Sigmoid colon (tissue), 3 donors: ENCODE measurements at regions not wholly inside any gene's neighbourhood (a gene's known extent, or its start where the extent isn't known, plus 50 kb on each side); places are given as distances from the start of the nearest gene placed in this dataset.

ENCODE experiments used
- POLR2A ChIP-seq, 2 donors: fragments of 450-650 bp; IDR thresholded peaks; one replicate each; pipeline ENCODE4 v1.6.1; 2016; ENCODE audit warnings: antibody characterized with exemption in 2 of 2, mild to moderate bottlenecking in 2 of 2, moderate library complexity in 2 of 2
- TF ChIP-seq, protein P1 (sequence below), 4 experiments: fragments of 450-650 bp in 3 of 4; fragments of 200-600 bp in 1 of 4; IDR thresholded peaks; one replicate each; pipeline ENCODE4 v1.5.1; 2016 to 2019; ENCODE audit warnings: antibody characterized with exemption in 4 of 4, mild to moderate bottlenecking in 3 of 4, moderate library complexity in 2 of 4

DNA sequence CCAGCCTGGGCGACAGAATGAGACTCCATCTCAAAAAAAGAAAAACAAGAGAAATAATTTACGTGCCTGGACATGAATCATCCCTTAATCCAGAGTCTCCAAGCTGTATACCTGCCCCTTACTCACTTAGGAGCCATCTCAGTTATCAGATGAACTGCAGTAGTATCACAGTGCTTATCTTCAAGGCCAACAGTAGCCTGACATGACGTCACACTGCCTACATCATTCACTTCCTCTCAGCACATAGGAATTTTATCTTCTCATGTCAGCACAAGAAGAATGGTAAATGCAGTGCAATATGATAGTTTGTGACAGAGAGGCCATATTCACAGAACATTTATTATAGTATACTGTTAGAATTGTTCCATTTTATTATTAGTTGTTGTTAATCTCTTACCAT lies 216.6 kb downstream of the SS18 start:
- TF ChIP-seq, protein P1, sequence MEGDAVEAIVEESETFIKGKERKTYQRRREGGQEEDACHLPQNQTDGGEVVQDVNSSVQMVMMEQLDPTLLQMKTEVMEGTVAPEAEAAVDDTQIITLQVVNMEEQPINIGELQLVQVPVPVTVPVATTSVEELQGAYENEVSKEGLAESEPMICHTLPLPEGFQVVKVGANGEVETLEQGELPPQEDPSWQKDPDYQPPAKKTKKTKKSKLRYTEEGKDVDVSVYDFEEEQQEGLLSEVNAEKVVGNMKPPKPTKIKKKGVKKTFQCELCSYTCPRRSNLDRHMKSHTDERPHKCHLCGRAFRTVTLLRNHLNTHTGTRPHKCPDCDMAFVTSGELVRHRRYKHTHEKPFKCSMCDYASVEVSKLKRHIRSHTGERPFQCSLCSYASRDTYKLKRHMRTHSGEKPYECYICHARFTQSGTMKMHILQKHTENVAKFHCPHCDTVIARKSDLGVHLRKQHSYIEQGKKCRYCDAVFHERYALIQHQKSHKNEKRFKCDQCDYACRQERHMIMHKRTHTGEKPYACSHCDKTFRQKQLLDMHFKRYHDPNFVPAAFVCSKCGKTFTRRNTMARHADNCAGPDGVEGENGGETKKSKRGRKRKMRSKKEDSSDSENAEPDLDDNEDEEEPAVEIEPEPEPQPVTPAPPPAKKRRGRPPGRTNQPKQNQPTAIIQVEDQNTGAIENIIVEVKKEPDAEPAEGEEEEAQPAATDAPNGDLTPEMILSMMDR (IDR thresholded peaks at IDR 0.05), result no peak
- TF ChIP-seq POLR2A (IDR thresholded peaks at IDR 0.05), result no peak
